SK-N-SH (cell line): ENCODE measurements at regions not wholly inside any gene's neighbourhood (a gene's known extent, or its start where the extent isn't known, plus 50 kb on each side); places are given as distances from the start of the nearest gene placed in this dataset.

ENCODE experiments used
- CTCF ChIA-PET: fragments of 300-600, 350-600 bp; formaldehyde crosslinking; extraction: SDS; loops from one replicate; lab custom pipeline; 2021; lab: Yijun Ruan, JAX
- POLR2A ChIA-PET: fragments of 350-600 bp; sonication (Branson Sonifier 250); formaldehyde crosslinking; extraction: SDS; loops from one replicate; lab custom pipeline; 2020; ENCODE audit warnings: antibody characterized with exemption, inconsistent platforms; lab: Yijun Ruan, JAX
- DNase-seq: peaks from one replicate; pipeline ENCODE4 v3.0.0; 2012
- H2AFZ ChIP-seq: fragments of 200-600 bp; sonication (generic); 2 replicates; pipeline ENCODE4 v1.8.1; 2016; ENCODE audit warnings: antibody characterized with exemption, mild to moderate bottlenecking, low read depth
- H3F3A ChIP-seq: fragments of 200-600 bp; sonication (generic); replicated peaks from 2 replicates; pipeline ENCODE3; 2016; ENCODE audit warnings: antibody characterized with exemption, mild to moderate bottlenecking; ENCODE audit not compliant: insufficient read depth
- H3K27ac ChIP-seq, 2 experiments: fragments of 200-500 bp in 1 of 2; fragments of 200-600 bp in 1 of 2; sonication (Bioruptor generic) in 1 of 2; sonication (generic), shearing (Covaris generic) in 1 of 2; 2 replicates each; pipeline versions ENCODE4 v1.5.1 to v1.6.1; 2014 to 2016; ENCODE audit warnings: low read depth in 2 of 2, inconsistent platforms in 1 of 2, low read length in 1 of 2, mild to moderate bottlenecking in 1 of 2, mixed read lengths in 1 of 2
- H3K27me3 ChIP-seq: fragments of 200-600 bp; sonication (generic), shearing (Covaris generic); 2 replicates; pipeline ENCODE4 v1.6.1; 2016; ENCODE audit warnings: mixed run types; ENCODE audit not compliant: insufficient read depth
- H3K36me3 ChIP-seq, 2 experiments: fragments of 200-500 bp in 1 of 2; fragments of 200-600 bp in 1 of 2; sonication (Bioruptor generic) in 1 of 2; sonication (generic) in 1 of 2; replicated peaks in 1 of 2; 2 replicates each; pipeline versions ENCODE3 to v1.5.1; 2014 to 2016; ENCODE audit warnings: low read length in 1 of 2, mild to moderate bottlenecking in 1 of 2; ENCODE audit not compliant: insufficient read depth in 2 of 2, control insufficient read depth in 1 of 2
- H3K4me1 ChIP-seq, 2 experiments: fragments of 200-500 bp in 1 of 2; fragments of 200-600 bp in 1 of 2; sonication (Bioruptor generic) in 1 of 2; sonication (generic), shearing (Covaris generic) in 1 of 2; 2 replicates each; pipeline versions ENCODE4 v1.5.1 to v1.6.1; 2014 to 2016; ENCODE audit warnings: low read depth in 1 of 2, low read length in 1 of 2, mixed run types in 1 of 2; ENCODE audit not compliant: insufficient read depth in 2 of 2, control insufficient read depth in 1 of 2
- H3K4me2 ChIP-seq: fragments of 200-600 bp; sonication (generic), shearing (Covaris generic); 2 replicates; pipeline ENCODE4 v1.6.1; 2017; ENCODE audit warnings: mixed run types
- H3K4me3 ChIP-seq, 2 experiments: fragments of 200-500 bp in 1 of 2; fragments of 200-600 bp in 1 of 2; sonication (Bioruptor generic) in 1 of 2; sonication (generic), shearing (Covaris generic) in 1 of 2; 2 replicates each; pipeline versions ENCODE4 v1.5.1 to v1.8.1; 2014 to 2016; ENCODE audit warnings: low read depth in 2 of 2, inconsistent platforms in 1 of 2, low read length in 1 of 2, mild to moderate bottlenecking in 1 of 2, mixed read lengths in 1 of 2, moderate library complexity in 1 of 2
- H3K79me2 ChIP-seq: fragments of 200-600 bp; sonication (generic); 2 replicates; pipeline ENCODE4 v1.8.1; 2017; ENCODE audit warnings: mild to moderate bottlenecking; ENCODE audit not compliant: insufficient read depth
- H3K9ac ChIP-seq: fragments of 200-600 bp; sonication (generic); 2 replicates; pipeline ENCODE4 v1.6.1; 2017; ENCODE audit warnings: mixed run types
- H3K9me2 ChIP-seq: fragments of 200-600 bp; sonication (generic); 2 replicates; pipeline ENCODE4 v1.6.1; 2017; ENCODE audit warnings: mixed run types
- H3K9me3 ChIP-seq: fragments of 200-600 bp; sonication (generic); 2 replicates; pipeline ENCODE4 v1.6.1; 2017; ENCODE audit warnings: mixed run types, mild to moderate bottlenecking, moderate library complexity
- H4K20me1 ChIP-seq: fragments of 200-600 bp; sonication (generic); 2 replicates; pipeline ENCODE4 v1.6.1; 2017; ENCODE audit warnings: mild to moderate bottlenecking, mixed run types; ENCODE audit not compliant: insufficient read depth
- CHD2 ChIP-seq: fragments of 150-350 bp; IDR thresholded peaks from 2 replicates; pipeline ENCODE4 v1.6.1; 2018; ENCODE audit warnings: low read length; ENCODE audit not compliant: partially characterized antibody
- FOXJ3 ChIP-seq: sonication (generic); formaldehyde crosslinking; IDR thresholded peaks from 2 replicates; pipeline ENCODE4 v1.5.1; 2020; ENCODE audit warnings: mild to moderate bottlenecking, missing genetic modification reagents
- FOXM1 ChIP-seq: IDR thresholded peaks from 2 replicates; pipeline ENCODE4 v1.4.0; 2012; ENCODE audit warnings: low read depth, mild to moderate bottlenecking
- GABPA ChIP-seq: IDR thresholded peaks from 2 replicates; pipeline ENCODE4 v1.4.0; 2012; ENCODE audit warnings: low read depth, mild to moderate bottlenecking
- IRF3 ChIP-seq: fragments of 150-350 bp; IDR thresholded peaks from 2 replicates; pipeline ENCODE4 v1.6.1; 2016; ENCODE audit warnings: mild to moderate bottlenecking, low read depth, low read length
- MAX ChIP-seq: IDR thresholded peaks from 2 replicates; pipeline ENCODE4 v1.4.0; 2012; ENCODE audit warnings: low read depth
- PBX3 ChIP-seq: IDR thresholded peaks from 2 replicates; pipeline ENCODE4; 2012
- RAD21 ChIP-seq: IDR thresholded peaks from 2 replicates; pipeline ENCODE4 v1.6.1; 2012; ENCODE audit warnings: mild to moderate bottlenecking, low read length
- RCOR1 ChIP-seq: fragments of 150-350 bp; IDR thresholded peaks from 2 replicates; pipeline ENCODE4 v1.6.1; 2017; ENCODE audit warnings: antibody characterized with exemption, low read length
- SMC3 ChIP-seq: IDR thresholded peaks from 2 replicates; pipeline ENCODE4 v1.6.1; 2012; ENCODE audit warnings: low read depth, low read length, improper control_type of control experiment
- TAF1 ChIP-seq: IDR thresholded peaks from 2 replicates; pipeline ENCODE4 v1.6.1; 2012; ENCODE audit warnings: low read depth, mild to moderate bottlenecking, low read length, moderate library complexity, borderline replicate concordance
- USF1 ChIP-seq: IDR thresholded peaks from 2 replicates; pipeline ENCODE4 v1.4.0; 2012; ENCODE audit warnings: low read depth, borderline replicate concordance
- USF2 ChIP-seq: fragments of 150-350 bp; IDR thresholded peaks from 2 replicates; pipeline ENCODE4 v1.6.1; 2017; ENCODE audit warnings: antibody characterized with exemption, low read length, low read depth, borderline replicate concordance
- YY1 ChIP-seq: IDR thresholded peaks from 2 replicates; pipeline ENCODE4 v1.4.0; 2012; ENCODE audit warnings: low read depth, mild to moderate bottlenecking
- ZBTB33 ChIP-seq: IDR thresholded peaks from 2 replicates; pipeline ENCODE4 v1.4.0; 2012; ENCODE audit warnings: low read depth, borderline replicate concordance
- WGBS: methylation state at CpG from one replicate; pipeline ENCODE4 v1.1.6; 2017; ENCODE audit warnings: low lambda C conversion rate; 5-methylcytosine and 5-hydroxymethylcytosine counted together

GRCh38 chr6:155894758-155895157, 439.1 kb upstream of the NOX3 start:
- Histone ChIP-seq H3K79me2 (no peaks in the 10 kb centered on the region), H3K9ac (no peak overlapping the region), H3K9me2 (no peaks in the 10 kb centered on the region), H4K20me1 (no peaks in the 10 kb centered on the region), H3F3A (no peaks in the 10 kb centered on the region)
- CTCF ChIA-PET, result no interaction called here
- DNase-seq, result no peak
- TF ChIP-seq RCOR1 (no peak), FOXM1 (no peak), USF1 (no peak), SMC3 (no peak), FOXJ3 (CRISPR knock-in tag) (no peak), GABPA (no peak), IRF3 (no peak), CHD2 (no peak), MAX (no peak), YY1 (no peak), ZBTB33 (no peak), PBX3 (no peak)
- TF ChIP-seq, all 33 proteins: peak for 0
- Histone ChIP-seq H3K4me1 (no peaks in the 10 kb centered on the region), H3K27ac (no peak overlapping the region), H3K9me3 (no peaks in the 10 kb centered on the region), H2AFZ (no peak overlapping the region), H3K36me3 (no peaks in the 10 kb centered on the region), H3K4me3 (no peak overlapping the region), H3K4me2 (no peak overlapping the region), H3K27me3 (no peaks in the 10 kb centered on the region)
- POLR2A ChIA-PET, result no interaction called here
- WGBS, result 71% methylated on average over 5 of the region's 5 CpGs

- no peak overlapping the region for H3K27ac ChIP-seq
- H3K9me2 ChIP-seq, result no peaks in the 10 kb centered on the region
- no peaks in the 10 kb centered on the region for H3K4me1 ChIP-seq
- H3K9me3 ChIP-seq, result no peaks in the 10 kb centered on the region
- no peak overlapping the region for H3K4me3 ChIP-seq
- CTCF ChIA-PET, result no interaction called here
- WGBS, result 58% methylated on average over 4 of the region's 4 CpGs
- H3K36me3 ChIP-seq, result no peaks in the 10 kb centered on the region
- no peaks in the 10 kb centered on the region for H4K20me1 ChIP-seq
- H3F3A ChIP-seq, result no peaks in the 10 kb centered on the region
- no peaks in the 10 kb centered on the region for H3K79me2 ChIP-seq
- no peak overlapping the region for H3K4me2 ChIP-seq
- no peak overlapping the region for H3K9ac ChIP-seq
- POLR2A ChIA-PET, result no interaction called here
- H3K27me3 ChIP-seq, result no peaks in the 10 kb centered on the region
- TF ChIP-seq TAF1 (no peak), RAD21 (no peak), USF1 (no peak), SMC3 (no peak), USF2 (no peak)
- no peak overlapping the region for H2AFZ ChIP-seq
- DNase-seq, result no peak
Observed at GRCh38 chr6:155894262-155894661, 438.6 kb upstream of the NOX3 start.
